ENCODE measurements at regions not wholly inside any gene's neighbourhood (a gene's known extent, or its start where the extent isn't known, plus 50 kb on each side); places are given as distances from the start of the nearest gene placed in this dataset.

- H3K27ac ChIP-seq (ENCODE audit: low read length): no peak overlapping the region
- H3K4me2 ChIP-seq (ENCODE audit: low read length): no peak overlapping the region
- ChIA-PET POLR2A (ENCODE audit: unreplicated experiment) (no interaction called here), CTCF (no interaction called here)
- no peak for TF ChIP-seq CTCF (conservative IDR thresholded peaks at IDR 0.05; ENCODE audit: low read depth, low read length)
- TF ChIP-seq EZH2 (IDR thresholded peaks at IDR 0.05; ENCODE audit: low read length, unreplicated experiment): no peak
- TF ChIP-seq EZH2phosphoT487 (IDR thresholded peaks at IDR 0.05; ENCODE audit: borderline replicate concordance, low read length): no peak
- H3K9ac ChIP-seq (ENCODE audit: low read length): no peak overlapping the region
- no peaks in the 10 kb centered on the region for H3K79me2 ChIP-seq (ENCODE audit: low read length)
- H3K27me3 ChIP-seq (ENCODE audit: low read length): peaks cover 59% of the 10 kb centered on the region
- H4K20me1 ChIP-seq (ENCODE audit: low read length): no peaks in the 10 kb centered on the region
- intact Hi-C loops (cut with micrococcal nuclease): no loop called here
- no peaks in the 10 kb centered on the region for H3K4me1 ChIP-seq (ENCODE audit: insufficient read depth, low read length)
- H3K9me2 ChIP-seq (replicated peaks; ENCODE audit: low read length): no peaks in the 10 kb centered on the region
- H3K9me3 ChIP-seq (ENCODE audit: low read length): no peaks in the 10 kb centered on the region
- no peak overlapping the region for H2AFZ ChIP-seq (ENCODE audit: low read length)
- no peak for ATAC-seq
- H3K36me3 ChIP-seq (ENCODE audit: low read depth, low read length): no peaks in the 10 kb centered on the region
- H3K4me3 ChIP-seq (ENCODE audit: low read length): no peak overlapping the region
- no peaks in the 10 kb centered on the region for H3F3A ChIP-seq (ENCODE audit: low read length, unreplicated experiment)
- no peak for DNase-seq
- BruUV-seq (replicated peaks): no TSS peak
These were observed 64.6 kb upstream of the SESN3 start for GRCh38 chr11:95295382-95296149.

DNA sequence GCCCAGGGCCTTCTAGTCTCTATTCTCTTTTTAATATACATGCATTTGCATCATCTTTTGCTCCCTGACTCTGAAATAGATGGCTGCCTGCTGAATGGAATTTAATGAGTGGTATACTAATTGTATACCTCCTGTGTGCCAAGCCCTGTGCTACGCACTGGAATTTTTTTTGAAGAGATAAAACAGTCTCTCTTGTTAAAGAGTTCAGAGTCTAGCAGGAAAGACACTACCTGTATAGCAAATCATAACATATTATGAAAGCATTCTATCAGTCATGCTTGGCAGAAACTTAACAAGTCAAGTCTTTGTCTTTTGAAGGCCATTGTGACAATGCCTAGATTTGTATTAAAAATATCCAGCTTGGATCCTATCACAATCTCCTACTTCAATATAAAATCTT, 63.7 kb upstream of the SESN3 start:
- BruUV-seq (replicated peaks): no TSS peak
- no peak for DNase-seq
- Histone ChIP-seq H3K9me2 (replicated peaks; ENCODE audit: low read length) (no peaks in the 10 kb centered on the region), H4K20me1 (ENCODE audit: low read length) (no peaks in the 10 kb centered on the region), H3K79me2 (ENCODE audit: low read length) (no peaks in the 10 kb centered on the region), H3K27ac (ENCODE audit: low read length) (no peak overlapping the region), H3K27me3 (ENCODE audit: low read length) (peaks cover 50% of the 10 kb centered on the region), H3F3A (ENCODE audit: low read length, unreplicated experiment) (no peaks in the 10 kb centered on the region), H3K9me3 (ENCODE audit: low read length) (no peaks in the 10 kb centered on the region), H2AFZ (ENCODE audit: low read length) (no peak overlapping the region), H3K36me3 (ENCODE audit: low read depth, low read length) (no peaks in the 10 kb centered on the region), H3K4me3 (ENCODE audit: low read length) (no peak overlapping the region), H3K9ac (ENCODE audit: low read length) (no peak overlapping the region), H3K4me1 (ENCODE audit: insufficient read depth, low read length) (peaks cover 1% of the 10 kb centered on the region; the same call in 1 of the 2 replicates), H3K4me2 (ENCODE audit: low read length) (no peak overlapping the region)
- ChIA-PET CTCF (no interaction called here), POLR2A (ENCODE audit: unreplicated experiment) (no interaction called here)
- TF ChIP-seq CTCF (conservative IDR thresholded peaks at IDR 0.05; ENCODE audit: low read depth, low read length): no peak
- no peak for TF ChIP-seq EZH2 (IDR thresholded peaks at IDR 0.05; ENCODE audit: low read length, unreplicated experiment)
- no peak for TF ChIP-seq EZH2phosphoT487 (IDR thresholded peaks at IDR 0.05; ENCODE audit: borderline replicate concordance, low read length)
- intact Hi-C loops (cut with micrococcal nuclease): no loop called here
- no peak for ATAC-seq

DNA sequence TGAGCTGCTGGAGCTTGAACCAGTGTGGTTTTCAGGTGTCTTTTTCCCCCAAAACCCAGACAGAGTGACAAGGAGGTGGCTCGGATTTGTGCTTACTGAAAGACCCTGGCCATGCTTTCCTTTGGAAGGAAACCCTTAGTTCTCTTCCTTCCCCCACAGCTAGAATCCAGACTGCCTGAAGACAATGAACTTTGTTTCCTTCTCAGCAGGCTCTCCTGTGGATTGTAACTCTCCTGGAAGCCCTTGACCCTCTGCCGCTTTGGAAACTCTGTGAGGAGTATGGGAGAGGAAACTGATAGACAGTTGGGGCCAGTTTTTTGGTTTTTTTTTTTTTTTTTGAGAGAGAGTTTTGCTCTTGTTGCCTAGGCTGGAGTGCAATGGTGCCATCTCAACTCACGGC, 62.1 kb upstream of the SESN3 start:
- Histone ChIP-seq H3K9me2 (replicated peaks; ENCODE audit: low read length) (no peaks in the 10 kb centered on the region), H3F3A (ENCODE audit: low read length, unreplicated experiment) (no peaks in the 10 kb centered on the region), H3K4me3 (ENCODE audit: low read length) (no peak overlapping the region), H3K4me1 (ENCODE audit: insufficient read depth, low read length) (peaks cover 4% of the 10 kb centered on the region; the same call in 1 of the 2 replicates), H2AFZ (ENCODE audit: low read length) (no peak overlapping the region), H4K20me1 (ENCODE audit: low read length) (no peaks in the 10 kb centered on the region), H3K4me2 (ENCODE audit: low read length) (no peak overlapping the region), H3K27me3 (ENCODE audit: low read length) (peaks cover 35% of the 10 kb centered on the region), H3K9me3 (ENCODE audit: low read length) (no peaks in the 10 kb centered on the region), H3K9ac (ENCODE audit: low read length) (no peak overlapping the region), H3K27ac (ENCODE audit: low read length) (no peak overlapping the region), H3K36me3 (ENCODE audit: low read depth, low read length) (no peaks in the 10 kb centered on the region), H3K79me2 (ENCODE audit: low read length) (no peaks in the 10 kb centered on the region)
- ChIA-PET POLR2A (ENCODE audit: unreplicated experiment) (no interaction called here), CTCF (no interaction called here)
- no TSS peak for BruUV-seq (replicated peaks)
- ATAC-seq: no peak
- intact Hi-C loops (cut with micrococcal nuclease): no loop called here
- DNase-seq: no peak
- TF ChIP-seq EZH2 (IDR thresholded peaks at IDR 0.05; ENCODE audit: low read length, unreplicated experiment) (no peak), CTCF (conservative IDR thresholded peaks at IDR 0.05; ENCODE audit: low read depth, low read length) (no peak), EZH2phosphoT487 (IDR thresholded peaks at IDR 0.05; ENCODE audit: borderline replicate concordance, low read length) (no peak)
